Hepatic stellate cell (primary cell): ENCODE measurements at regions not wholly inside any gene's neighbourhood (a gene's known extent, or its start where the extent isn't known, plus 50 kb on each side); places are given as distances from the start of the nearest gene placed in this dataset.

Experiments
- DNase-seq: peaks from one replicate; pipeline ENCODE4 v3.0.0; 2011; ENCODE audit warnings: low spot score

GRCh38 chr12:123100882-123101281, 50.0 kb downstream of the PITPNM2 start:
- no peak for DNase-seq

GRCh38 chr12:123100450-123100849, 50.4 kb downstream of the PITPNM2 start:
- DNase-seq = no peak

GRCh38 chr12:123099560-123100192, 51.2 kb downstream of the PITPNM2 start:
- no peak for DNase-seq

- DNase-seq = no peak
Observed at GRCh38 chr12:123098780-123099179, 52.1 kb downstream of the PITPNM2 start.

DNA sequence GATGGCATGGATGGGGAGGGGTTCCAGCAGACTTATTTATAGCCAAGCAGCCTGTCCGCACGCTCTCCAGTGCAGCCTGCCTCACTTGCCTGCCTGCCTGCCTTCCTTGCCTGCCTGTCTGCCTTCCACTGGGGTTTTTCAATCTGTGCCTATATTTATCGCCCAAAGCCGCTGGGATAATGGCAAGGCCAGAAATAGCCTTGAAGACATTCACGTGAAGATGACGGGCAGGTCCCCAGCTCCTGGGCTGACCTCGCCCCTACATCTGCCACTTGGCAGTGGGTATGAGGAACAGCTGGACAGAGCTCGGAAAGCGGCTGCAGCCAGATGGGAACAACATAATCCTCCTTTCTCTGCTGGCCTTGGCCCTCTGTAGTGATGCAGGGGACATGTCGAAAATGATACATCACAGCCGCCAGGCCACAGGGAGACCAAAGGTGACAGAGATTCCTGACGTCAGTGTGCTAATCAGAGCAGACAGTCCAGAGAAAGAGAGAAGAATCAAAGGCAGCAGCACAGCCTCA, 53.3 kb downstream of the PITPNM2 start:
- no peak for DNase-seq

GRCh38 chr12:123096741-123097140, 54.1 kb downstream of the PITPNM2 start:
- no peak for DNase-seq

DNA sequence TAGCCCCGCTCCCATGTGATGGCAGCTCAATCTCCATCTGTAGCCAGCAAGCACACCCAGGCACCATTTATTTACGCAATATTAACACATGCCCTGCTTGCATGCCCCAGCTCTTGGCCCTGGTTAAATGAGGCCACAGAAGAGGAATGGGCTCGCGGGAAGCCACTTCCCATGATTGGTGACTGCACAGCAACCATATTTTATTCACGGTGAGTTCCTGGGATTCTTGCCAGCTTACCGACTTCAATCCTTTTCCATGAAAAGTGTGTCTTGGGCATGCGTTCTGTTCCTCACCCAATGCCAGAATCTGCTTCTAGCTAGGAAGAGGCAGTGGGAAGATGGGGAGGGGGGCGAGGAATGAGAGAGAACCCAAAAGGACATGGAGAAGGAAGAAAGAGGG, 54.7 kb downstream of the PITPNM2 start:
- no peak for DNase-seq

DNA sequence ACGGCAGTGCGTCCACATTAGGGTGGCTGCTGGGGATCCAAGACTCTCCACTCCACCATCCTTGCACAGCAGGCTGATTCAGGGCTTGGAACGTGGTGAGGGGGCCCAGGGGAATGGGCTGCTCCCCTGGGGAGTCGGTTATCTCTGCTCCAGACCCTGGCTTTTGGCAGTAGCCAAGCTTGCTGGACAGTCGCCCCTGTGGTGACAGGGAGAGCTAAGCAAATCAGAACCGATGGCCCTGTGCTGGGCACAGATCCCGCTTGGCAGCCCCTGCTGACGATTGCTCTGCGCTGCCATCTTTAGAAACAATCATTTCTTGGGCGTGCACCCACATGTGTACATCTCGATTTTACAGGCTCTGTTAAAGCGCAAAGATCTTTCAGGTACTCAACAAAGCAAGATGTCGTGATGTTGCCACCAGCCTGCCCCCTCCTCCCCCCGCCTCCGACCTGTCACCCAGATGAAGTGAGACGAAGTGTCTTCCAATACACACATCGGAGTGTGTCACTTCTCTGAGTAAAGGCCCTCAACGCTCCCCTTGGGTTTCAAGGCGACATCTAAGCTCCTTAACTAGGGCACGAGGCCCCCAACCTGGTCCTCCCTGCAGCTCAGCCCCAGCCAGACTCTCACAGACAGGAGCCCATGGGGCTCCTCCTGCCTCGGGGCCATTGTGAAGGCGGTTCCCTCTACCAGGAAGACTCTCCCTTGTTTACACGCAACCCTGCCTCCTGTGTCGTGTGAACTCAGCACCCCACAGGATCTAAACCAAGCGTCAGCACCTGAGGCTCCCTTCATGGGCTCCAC, 55.6 kb downstream of the PITPNM2 start:
- no peak for DNase-seq

DNA sequence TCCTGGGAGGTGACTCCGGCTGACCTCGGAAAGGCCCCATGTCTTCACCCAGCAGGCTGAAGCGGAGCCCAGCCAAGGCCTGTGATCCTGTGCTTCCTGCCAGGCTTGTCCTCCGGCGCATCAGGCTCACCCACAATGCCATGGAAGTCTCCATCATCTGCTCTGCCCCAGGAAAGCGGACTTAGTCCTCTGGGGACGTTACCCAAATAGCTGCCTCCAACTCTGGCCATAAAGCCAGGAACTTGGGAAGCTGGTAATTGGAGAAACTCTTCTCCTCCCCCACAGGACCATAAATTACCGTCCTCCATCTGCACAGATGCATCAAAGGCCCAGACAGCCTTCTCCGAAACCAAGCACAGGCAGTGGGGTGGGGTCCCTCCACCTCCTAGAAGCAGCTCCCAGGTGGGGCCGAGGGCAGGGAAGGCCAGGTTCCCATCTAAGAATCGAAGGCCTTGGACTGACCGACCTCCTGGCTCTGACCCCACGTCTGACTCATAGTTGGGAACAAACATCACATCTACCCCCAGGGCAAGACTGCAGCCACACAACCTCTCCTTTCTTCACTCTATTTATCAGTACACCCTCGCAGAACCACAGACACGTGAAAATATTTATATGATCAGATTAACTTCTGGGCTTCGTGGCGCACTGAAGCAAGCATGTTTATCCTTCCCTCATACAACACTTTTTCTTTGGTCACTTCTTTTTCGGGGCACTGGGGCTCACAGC, 56.4 kb downstream of the PITPNM2 start:
- DNase-seq = peak; percentile 73

GRCh38 chr12:123092866-123093265, 58.0 kb downstream of the PITPNM2 start:
- no peak for DNase-seq

- no peak for DNase-seq
Observed at GRCh38 chr12:123091230-123092150, 59.4 kb downstream of the PITPNM2 start.

- peak; percentile 96 for DNase-seq
Observed at GRCh38 chr12:123089631-123090353, 61.1 kb downstream of the PITPNM2 start.

DNA sequence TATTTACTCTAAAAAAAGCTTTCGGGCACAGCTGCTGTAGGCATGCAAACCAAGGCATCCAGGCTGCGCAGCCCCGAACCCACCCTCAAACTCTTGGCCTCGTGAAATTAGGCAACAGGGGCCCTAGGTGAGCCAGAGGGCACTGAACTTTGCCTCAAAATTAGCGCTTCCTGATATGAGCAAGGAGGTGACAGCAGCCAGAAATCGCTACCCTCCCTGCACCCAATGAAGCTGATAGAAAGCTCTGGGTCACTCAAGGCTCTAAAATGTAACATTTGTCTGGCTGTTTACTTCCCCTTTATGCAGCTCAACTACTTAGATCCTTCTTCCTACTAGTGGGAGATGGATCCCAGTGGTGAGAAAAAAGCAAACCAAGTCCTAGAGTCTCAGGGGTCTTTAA, 61.8 kb downstream of the PITPNM2 start:
- DNase-seq = no peak

DNA sequence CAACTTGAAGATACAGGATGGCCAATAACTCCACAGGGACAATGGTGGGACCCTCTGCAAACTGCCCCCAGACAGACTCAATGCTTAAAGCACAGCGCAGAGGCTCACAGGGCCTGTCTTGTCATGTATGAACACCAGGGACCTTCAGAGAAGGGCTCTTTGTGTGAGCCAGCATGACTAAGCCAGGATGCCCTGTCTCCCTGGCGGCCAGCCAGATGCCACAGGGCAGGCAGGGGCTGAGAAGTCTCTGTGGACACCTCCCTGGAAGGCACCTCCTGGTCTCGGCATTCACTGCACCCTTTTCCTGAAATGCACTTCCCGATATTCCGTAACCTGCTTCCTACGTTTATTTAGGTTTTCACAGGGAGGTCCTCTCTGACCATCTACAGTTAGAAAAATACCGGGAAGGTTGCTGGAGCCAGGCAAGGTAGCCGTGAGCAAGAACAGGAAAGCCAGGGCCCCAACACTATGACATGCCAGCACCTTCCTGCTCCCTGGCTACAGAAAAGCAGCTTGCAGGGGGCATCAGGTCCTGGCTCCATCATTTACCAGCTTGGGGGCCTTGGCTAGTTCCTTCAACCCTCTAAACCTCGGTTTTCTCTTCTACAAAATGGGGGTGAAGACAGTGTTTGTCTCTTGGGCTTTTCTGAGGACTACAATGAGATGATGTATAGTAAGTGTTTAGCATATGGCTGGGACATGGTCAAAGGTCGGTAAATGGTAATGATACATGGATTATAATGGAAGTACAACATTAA, 65.0 kb downstream of the PITPNM2 start:
- DNase-seq = no peak

DNA sequence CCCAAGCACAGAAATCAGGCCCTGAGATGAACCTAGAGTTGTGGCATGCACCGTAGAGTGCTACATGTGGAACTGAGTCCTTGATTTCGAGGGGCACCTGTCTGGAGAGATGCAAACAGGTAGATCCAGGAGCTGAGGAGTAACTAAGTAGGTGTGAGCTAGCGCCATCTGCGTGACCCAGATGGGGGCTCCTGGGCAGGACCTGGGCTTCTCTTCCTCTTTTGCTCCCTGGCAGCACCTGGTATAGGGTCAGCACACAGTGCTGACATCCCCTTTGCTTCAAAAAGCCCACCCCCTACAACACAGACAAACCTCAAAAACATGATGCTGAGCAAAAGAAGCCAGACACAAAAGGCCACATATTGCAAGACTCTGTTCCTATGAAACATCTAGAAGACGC, 65.8 kb downstream of the PITPNM2 start:
- DNase-seq = no peak

DNA sequence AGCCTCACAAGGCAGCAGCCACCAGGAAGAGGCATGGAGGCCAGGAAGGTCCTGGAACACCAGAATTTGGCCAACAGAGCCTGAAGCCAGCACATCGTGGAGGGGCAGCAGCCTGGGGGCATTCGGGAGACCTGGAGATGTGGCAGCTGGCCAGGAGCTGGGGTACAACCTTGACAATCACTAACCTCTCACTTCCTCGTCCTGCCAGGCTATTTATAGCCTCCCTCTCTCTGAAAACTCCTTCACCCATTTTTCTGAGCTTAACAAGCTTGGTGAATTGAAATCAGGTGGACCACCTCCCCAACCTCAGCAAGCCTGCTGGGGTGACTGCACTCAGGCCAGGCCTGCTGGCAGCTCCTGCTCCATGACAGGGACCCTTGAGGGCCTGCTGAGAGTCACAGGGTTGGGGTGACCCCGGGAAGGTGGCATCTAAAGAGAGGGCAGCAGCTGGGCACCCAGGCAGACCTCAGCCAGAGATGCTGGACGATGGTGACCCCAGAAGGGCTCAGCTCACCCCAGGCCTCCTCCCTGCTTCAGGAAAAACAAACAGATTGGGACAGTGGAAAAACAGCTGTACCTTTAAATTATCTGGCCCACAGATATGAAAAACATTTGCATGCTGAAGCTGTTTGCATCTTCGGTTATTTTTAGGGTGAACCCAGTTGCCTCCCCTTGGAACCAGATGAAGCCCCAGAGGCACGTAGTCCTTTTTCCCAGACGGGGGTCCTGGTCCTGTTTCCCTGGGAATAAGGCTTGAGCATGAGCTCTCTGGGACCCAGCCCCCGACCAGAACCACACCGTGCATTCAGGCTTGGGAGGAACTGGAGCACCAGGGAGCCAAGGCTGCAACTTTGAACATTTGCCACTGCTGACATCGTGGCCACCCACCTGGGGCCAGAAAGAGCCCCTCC, 67.0 kb downstream of the PITPNM2 start:
- no peak for DNase-seq

DNA sequence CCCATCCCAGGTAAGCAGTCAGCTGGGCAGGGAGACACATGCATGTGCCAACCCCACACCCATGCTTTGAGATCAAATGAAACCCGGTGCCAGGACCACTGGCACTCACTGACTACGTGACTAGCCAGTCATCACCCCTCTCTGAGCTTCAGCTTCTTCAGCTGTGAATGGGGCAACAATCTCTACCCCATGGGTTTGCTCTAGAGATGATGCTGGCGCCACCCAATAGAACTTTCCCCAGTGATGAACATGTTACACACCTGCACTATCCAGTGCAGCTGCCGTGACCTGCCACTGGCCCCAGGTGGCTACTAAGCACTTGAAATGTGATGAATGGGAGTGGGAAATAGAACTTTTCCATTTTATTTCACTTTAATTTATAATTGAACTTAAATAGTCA, 70.3 kb downstream of the PITPNM2 start:
- no peak for DNase-seq

DNA sequence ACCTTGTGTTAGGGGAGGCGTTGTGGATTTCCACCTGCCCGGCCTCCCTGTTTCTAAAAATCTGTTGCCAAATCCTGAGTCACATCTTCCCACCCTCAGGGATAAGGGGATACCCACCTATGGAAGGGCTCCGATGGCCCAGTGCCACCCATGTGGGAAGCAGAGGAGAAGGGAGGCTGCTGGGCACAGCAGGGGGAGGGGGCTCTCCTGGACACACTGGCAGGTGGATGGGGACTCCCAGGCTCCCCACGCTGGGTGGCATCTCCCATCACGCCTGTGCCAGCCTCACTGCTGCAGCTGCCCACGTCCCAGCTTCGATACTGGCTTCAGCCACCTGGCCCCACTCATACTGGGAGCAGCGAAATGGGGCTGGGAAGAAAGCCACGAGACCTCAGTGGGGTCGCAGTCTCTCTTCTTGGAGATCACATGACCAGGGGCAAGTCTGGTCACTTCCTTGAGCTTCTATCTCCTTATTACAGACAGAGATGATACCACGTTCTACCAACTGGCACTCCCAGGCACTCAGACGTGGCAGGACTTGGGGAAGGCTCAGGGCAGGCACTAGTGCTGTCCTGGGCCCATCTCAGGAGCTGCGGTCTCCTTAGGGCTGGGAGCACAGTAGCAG, 72.2 kb downstream of the PITPNM2 start:
- DNase-seq = no peak

GRCh38 chr12:123078120-123078465, 72.8 kb downstream of the PITPNM2 start:
- no peak for DNase-seq
